ENCODE measurements at regions not wholly inside any gene's neighbourhood (a gene's known extent, or its start where the extent isn't known, plus 50 kb on each side); places are given as distances from the start of the nearest gene placed in this dataset.
"Not testable (repeated sequence)": the region's sequence is repeated elsewhere in the genome, so short reads cannot be mapped to it uniquely, and the experiment has no call there.

- no peak for DNase-seq (ENCODE audit: low read depth, low spot score)
Observed at GRCh38 chr2:198640463-198640862, 817.3 kb downstream of the SATB2 start.

GRCh38 chr2:198639580-198639979 is 818.2 kb downstream of the SATB2 start:
- DNase-seq (ENCODE audit: low read depth, low spot score): no peak

- DNase-seq (ENCODE audit: low read depth, low spot score): no peak
Observed at GRCh38 chr2:198638577-198638976, 819.2 kb downstream of the SATB2 start.

GRCh38 chr2:198630384-198630783 is 826.0 kb downstream of the PLCL1 start:
- DNase-seq (ENCODE audit: low read depth, low spot score): no peak

- no peak for DNase-seq (ENCODE audit: low read depth, low spot score)
Observed at GRCh38 chr2:198628596-198628995, 824.2 kb downstream of the PLCL1 start.

GRCh38 chr2:198622986-198623730 is 818.8 kb downstream of the PLCL1 start:
- no peak for DNase-seq (ENCODE audit: low read depth, low spot score)

- DNase-seq (ENCODE audit: low read depth, low spot score): no peak
Observed at GRCh38 chr2:198615972-198616371, 811.6 kb downstream of the PLCL1 start.

GRCh38 chr2:198611201-198611600 is 806.8 kb downstream of the PLCL1 start:
- no peak for DNase-seq (ENCODE audit: low read depth, low spot score)

- no peak for DNase-seq (ENCODE audit: low read depth, low spot score)
Observed at GRCh38 chr2:198604599-198604998, 800.2 kb downstream of the PLCL1 start.

GRCh38 chr2:198602986-198603385 is 798.6 kb downstream of the PLCL1 start:
- DNase-seq (ENCODE audit: low read depth, low spot score): not testable (repeated sequence)

- DNase-seq (ENCODE audit: low read depth, low spot score): no peak
Observed at GRCh38 chr2:198597648-198598047, 793.3 kb downstream of the PLCL1 start.

- DNase-seq (ENCODE audit: low read depth, low spot score): no peak
Observed at GRCh38 chr2:198596985-198597384, 792.6 kb downstream of the PLCL1 start.

GRCh38 chr2:198595721-198596120 is 791.3 kb downstream of the PLCL1 start:
- no peak for DNase-seq (ENCODE audit: low read depth, low spot score)

GRCh38 chr2:198591586-198591985 is 787.2 kb downstream of the PLCL1 start:
- no peak for DNase-seq (ENCODE audit: low read depth, low spot score)

- DNase-seq (ENCODE audit: low read depth, low spot score): no peak
Observed at GRCh38 chr2:198587741-198588140, 783.3 kb downstream of the PLCL1 start.

- no peak for DNase-seq (ENCODE audit: low read depth, low spot score)
Observed at GRCh38 chr2:198587240-198587639, 782.8 kb downstream of the PLCL1 start.

- DNase-seq (ENCODE audit: low read depth, low spot score): no peak
Observed at GRCh38 chr2:198571393-198571792, 767.0 kb downstream of the PLCL1 start.

GRCh38 chr2:198558176-198558575 is 753.8 kb downstream of the PLCL1 start:
- no peak for DNase-seq (ENCODE audit: low read depth, low spot score)

- DNase-seq (ENCODE audit: low read depth, low spot score): no peak
Observed at GRCh38 chr2:198546122-198546521, 741.7 kb downstream of the PLCL1 start.

- no peak for DNase-seq (ENCODE audit: low read depth, low spot score)
Observed at GRCh38 chr2:198545411-198545810, 741.0 kb downstream of the PLCL1 start.

GRCh38 chr2:198544461-198544860 is 740.1 kb downstream of the PLCL1 start:
- no peak for DNase-seq (ENCODE audit: low read depth, low spot score)

GRCh38 chr2:198534756-198535155 is 730.4 kb downstream of the PLCL1 start:
- no peak for DNase-seq (ENCODE audit: low read depth, low spot score)

GRCh38 chr2:198525211-198525969 is 721.0 kb downstream of the PLCL1 start:
- DNase-seq (ENCODE audit: low read depth, low spot score): no peak
